WTC11 (cell line): ENCODE measurements at regions not wholly inside any gene's neighbourhood (a gene's known extent, or its start where the extent isn't known, plus 50 kb on each side); places are given as distances from the start of the nearest gene placed in this dataset.

Experiments
- ATAC-seq: fragments of 200-7000 bp; cut with Tn5 transposase; 2 replicates; pipeline ENCODE4 v1.10.0; 2021; ENCODE audit warnings: mild to moderate bottlenecking, moderate library complexity
- CTCF ChIA-PET: fragments of 300-600 bp; sonication (Branson Sonifier 250); formaldehyde crosslinking; loops from one replicate; lab custom pipeline; 2021; ENCODE audit warnings: antibody characterized with exemption; lab: Charles Lee
- POLR2A ChIA-PET: fragments of 350-600 bp; sonication (Branson Sonifier 250); formaldehyde crosslinking; loops from one replicate; lab custom pipeline; 2021; ENCODE audit warnings: antibody characterized with exemption; lab: Charles Lee
- DNase-seq: peaks from one replicate; pipeline ENCODE4 v3.0.0; 2021; ENCODE audit warnings: low spot score
- H3K27ac Mint-ChIP-seq: 2 replicates; pipeline ENCODE4 v1.8.0; 2021; ENCODE audit warnings: mixed read lengths
- H3K27me3 Mint-ChIP-seq: 2 replicates; pipeline ENCODE4 v1.8.0; 2021; ENCODE audit warnings: low read depth, mild to moderate bottlenecking, moderate library complexity, mixed read lengths
- H3K36me3 Mint-ChIP-seq: 2 replicates; pipeline ENCODE4 v1.8.0; 2021; ENCODE audit warnings: mixed read lengths
- H3K4me1 Mint-ChIP-seq: 2 replicates; pipeline ENCODE4 v1.8.0; 2022; ENCODE audit warnings: mixed read lengths
- H3K4me3 Mint-ChIP-seq: 2 replicates; pipeline ENCODE4 v1.8.0; 2021; ENCODE audit warnings: mild to moderate bottlenecking, moderate library complexity, mixed read lengths
- H3K9me3 Mint-ChIP-seq: 2 replicates; pipeline ENCODE4 v1.8.0; 2021; ENCODE audit warnings: mixed read lengths
- ATF6 ChIP-seq: sonication (generic); formaldehyde crosslinking; IDR thresholded peaks from 2 replicates; pipeline ENCODE4 v1.8.1; 2023; ENCODE audit warnings: mild to moderate bottlenecking, missing genetic modification reagents
- E2F4 ChIP-seq: sonication (generic); formaldehyde crosslinking; IDR thresholded peaks from 2 replicates; pipeline ENCODE4 v1.8.1; 2022; ENCODE audit warnings: low read depth, mild to moderate bottlenecking, moderate library complexity, missing genetic modification reagents, borderline replicate concordance
- ELF4 ChIP-seq: sonication (generic); formaldehyde crosslinking; IDR thresholded peaks from 2 replicates; pipeline ENCODE4 v1.8.1; 2022; ENCODE audit warnings: low read depth, mild to moderate bottlenecking, moderate library complexity, missing genetic modification reagents
- FOXJ3 ChIP-seq: sonication (generic); formaldehyde crosslinking; IDR thresholded peaks from 2 replicates; pipeline ENCODE4 v1.9.0; 2021; ENCODE audit warnings: missing genetic modification reagents, mild to moderate bottlenecking, borderline replicate concordance
- GTF2I ChIP-seq: fragments of 250-450 bp; sonication (Bioruptor Pico); conservative IDR thresholded peaks from 2 replicates; pipeline ENCODE4 v1.4.0; 2021; ENCODE audit warnings: mild to moderate bottlenecking
- IRF2 ChIP-seq: sonication (generic); formaldehyde crosslinking; IDR thresholded peaks from 2 replicates; pipeline ENCODE4 v1.8.0; 2022; ENCODE audit warnings: low read depth, missing genetic modification reagents, borderline replicate concordance
- KAT7 ChIP-seq: sonication (generic); formaldehyde crosslinking; IDR thresholded peaks from 2 replicates; pipeline ENCODE4 v1.8.1; 2023; ENCODE audit warnings: missing genetic modification reagents, mild to moderate bottlenecking, borderline replicate concordance
- PRRX2 ChIP-seq: fragments of 250-450 bp; sonication (Bioruptor Pico); IDR thresholded peaks from 2 replicates; pipeline ENCODE4 v1.8.0; 2021; ENCODE audit warnings: mild to moderate bottlenecking
- TEAD4 ChIP-seq: sonication (generic); formaldehyde crosslinking; IDR thresholded peaks from 2 replicates; pipeline ENCODE4 v1.8.0; 2022; ENCODE audit warnings: mild to moderate bottlenecking, missing genetic modification reagents
- ZBTB43 ChIP-seq: sonication (generic); formaldehyde crosslinking; IDR thresholded peaks from 2 replicates; pipeline ENCODE4 v1.8.1; 2023; ENCODE audit warnings: mild to moderate bottlenecking, missing genetic modification reagents
- ZNF317 ChIP-seq: sonication (generic); formaldehyde crosslinking; IDR thresholded peaks from 2 replicates; pipeline ENCODE4 v1.8.1; 2023; ENCODE audit warnings: low read depth, mild to moderate bottlenecking, moderate library complexity, missing genetic modification reagents, borderline replicate concordance
- ZNF416 ChIP-seq: fragments of 250-450 bp; sonication (Bioruptor Pico); IDR thresholded peaks from 2 replicates; pipeline ENCODE4 v1.9.0; 2021; ENCODE audit warnings: mild to moderate bottlenecking, inconsistent platforms
- ZNF425 ChIP-seq: fragments of 250-450 bp; sonication (Bioruptor Pico); conservative IDR thresholded peaks from 2 replicates; pipeline ENCODE4 v1.9.0; 2021; ENCODE audit warnings: mild to moderate bottlenecking
- TF ChIP-seq, protein P1 (sequence below): sonication (generic); formaldehyde crosslinking; IDR thresholded peaks from 2 replicates; pipeline ENCODE4 v1.8.1; 2022; ENCODE audit warnings: low read depth, missing genetic modification reagents, borderline replicate concordance
- TF ChIP-seq, protein P2 (sequence below): fragments of 250-450 bp; sonication (Bioruptor Pico); IDR thresholded peaks from 2 replicates; pipeline ENCODE4 v1.9.0; 2021; ENCODE audit warnings: mild to moderate bottlenecking
- TF ChIP-seq, protein P3 (sequence below): sonication (generic); formaldehyde crosslinking; IDR thresholded peaks from 2 replicates; pipeline ENCODE4 v1.8.0; 2023; ENCODE audit warnings: missing genetic modification reagents, mild to moderate bottlenecking, borderline replicate concordance

DNA sequence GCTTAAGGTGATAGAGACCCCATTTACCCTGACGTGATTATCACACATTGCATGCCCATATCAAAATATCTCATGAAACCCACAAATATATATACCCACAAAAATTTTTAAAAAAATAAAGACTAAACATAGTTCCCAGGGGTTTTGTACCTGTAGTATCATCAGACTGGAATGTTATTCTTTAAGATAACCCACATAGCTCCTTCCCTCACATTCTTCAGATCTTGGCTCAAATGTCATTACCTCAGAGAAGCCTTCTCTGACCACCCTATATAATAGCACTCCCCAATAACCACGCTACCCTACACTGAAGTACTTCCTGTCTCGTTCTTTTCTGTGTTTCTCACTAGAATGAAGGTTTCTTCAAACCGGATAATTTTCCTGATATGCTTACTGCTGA lies 138.3 kb upstream of the SNX7 start (continued):
- TF ChIP-seq E2F4 (CRISPR knock-in tag) (no peak), ZNF425 (CRISPR knock-in tag) (no peak), PRRX2 (CRISPR knock-in tag) (no peak), FOXJ3 (CRISPR knock-in tag) (no peak), TEAD4 (CRISPR knock-in tag) (no peak), ZNF416 (no peak), ZNF317 (CRISPR knock-in tag) (no peak), ELF4 (CRISPR knock-in tag) (no peak), GTF2I (no peak), KAT7 (CRISPR knock-in tag) (no peak), IRF2 (no peak), ATF6 (CRISPR knock-in tag) (no peak)
- TF ChIP-seq, protein P1, sequence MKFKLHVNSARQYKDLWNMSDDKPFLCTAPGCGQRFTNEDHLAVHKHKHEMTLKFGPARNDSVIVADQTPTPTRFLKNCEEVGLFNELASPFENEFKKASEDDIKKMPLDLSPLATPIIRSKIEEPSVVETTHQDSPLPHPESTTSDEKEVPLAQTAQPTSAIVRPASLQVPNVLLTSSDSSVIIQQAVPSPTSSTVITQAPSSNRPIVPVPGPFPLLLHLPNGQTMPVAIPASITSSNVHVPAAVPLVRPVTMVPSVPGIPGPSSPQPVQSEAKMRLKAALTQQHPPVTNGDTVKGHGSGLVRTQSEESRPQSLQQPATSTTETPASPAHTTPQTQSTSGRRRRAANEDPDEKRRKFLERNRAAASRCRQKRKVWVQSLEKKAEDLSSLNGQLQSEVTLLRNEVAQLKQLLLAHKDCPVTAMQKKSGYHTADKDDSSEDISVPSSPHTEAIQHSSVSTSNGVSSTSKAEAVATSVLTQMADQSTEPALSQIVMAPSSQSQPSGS (CRISPR knock-in tag), result no peak
- TF ChIP-seq, protein P2, sequence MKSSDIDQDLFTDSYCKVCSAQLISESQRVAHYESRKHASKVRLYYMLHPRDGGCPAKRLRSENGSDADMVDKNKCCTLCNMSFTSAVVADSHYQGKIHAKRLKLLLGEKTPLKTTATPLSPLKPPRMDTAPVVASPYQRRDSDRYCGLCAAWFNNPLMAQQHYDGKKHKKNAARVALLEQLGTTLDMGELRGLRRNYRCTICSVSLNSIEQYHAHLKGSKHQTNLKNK (CRISPR knock-in tag), result no peak
- TF ChIP-seq, protein P3, sequence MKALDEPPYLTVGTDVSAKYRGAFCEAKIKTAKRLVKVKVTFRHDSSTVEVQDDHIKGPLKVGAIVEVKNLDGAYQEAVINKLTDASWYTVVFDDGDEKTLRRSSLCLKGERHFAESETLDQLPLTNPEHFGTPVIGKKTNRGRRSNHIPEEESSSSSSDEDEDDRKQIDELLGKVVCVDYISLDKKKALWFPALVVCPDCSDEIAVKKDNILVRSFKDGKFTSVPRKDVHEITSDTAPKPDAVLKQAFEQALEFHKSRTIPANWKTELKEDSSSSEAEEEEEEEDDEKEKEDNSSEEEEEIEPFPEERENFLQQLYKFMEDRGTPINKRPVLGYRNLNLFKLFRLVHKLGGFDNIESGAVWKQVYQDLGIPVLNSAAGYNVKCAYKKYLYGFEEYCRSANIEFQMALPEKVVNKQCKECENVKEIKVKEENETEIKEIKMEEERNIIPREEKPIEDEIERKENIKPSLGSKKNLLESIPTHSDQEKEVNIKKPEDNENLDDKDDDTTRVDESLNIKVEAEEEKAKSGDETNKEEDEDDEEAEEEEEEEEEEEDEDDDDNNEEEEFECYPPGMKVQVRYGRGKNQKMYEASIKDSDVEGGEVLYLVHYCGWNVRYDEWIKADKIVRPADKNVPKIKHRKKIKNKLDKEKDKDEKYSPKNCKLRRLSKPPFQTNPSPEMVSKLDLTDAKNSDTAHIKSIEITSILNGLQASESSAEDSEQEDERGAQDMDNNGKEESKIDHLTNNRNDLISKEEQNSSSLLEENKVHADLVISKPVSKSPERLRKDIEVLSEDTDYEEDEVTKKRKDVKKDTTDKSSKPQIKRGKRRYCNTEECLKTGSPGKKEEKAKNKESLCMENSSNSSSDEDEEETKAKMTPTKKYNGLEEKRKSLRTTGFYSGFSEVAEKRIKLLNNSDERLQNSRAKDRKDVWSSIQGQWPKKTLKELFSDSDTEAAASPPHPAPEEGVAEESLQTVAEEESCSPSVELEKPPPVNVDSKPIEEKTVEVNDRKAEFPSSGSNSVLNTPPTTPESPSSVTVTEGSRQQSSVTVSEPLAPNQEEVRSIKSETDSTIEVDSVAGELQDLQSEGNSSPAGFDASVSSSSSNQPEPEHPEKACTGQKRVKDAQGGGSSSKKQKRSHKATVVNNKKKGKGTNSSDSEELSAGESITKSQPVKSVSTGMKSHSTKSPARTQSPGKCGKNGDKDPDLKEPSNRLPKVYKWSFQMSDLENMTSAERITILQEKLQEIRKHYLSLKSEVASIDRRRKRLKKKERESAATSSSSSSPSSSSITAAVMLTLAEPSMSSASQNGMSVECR (CRISPR knock-in tag), result no peak

GRCh38 chr1:98516306-98516705 lies 145.2 kb upstream of the SNX7 start:
- DNase-seq (no peak), ATAC-seq (peak; percentile 75)
- Mint-ChIP-seq H3K4me1 (peaks cover 6% of the 10 kb centered on the region), H3K9me3 (peaks cover 47% of the 10 kb centered on the region), H3K27me3 (no peaks in the 10 kb centered on the region; the same call in 1 of the 2 replicates), H3K27ac (no peak overlapping the region), H3K36me3 (peaks cover 15% of the 10 kb centered on the region), H3K4me3 (no peak overlapping the region)
- ChIA-PET CTCF (no interaction called here), POLR2A (no interaction called here)
- no peak for TF ChIP-seq ZNF317 (CRISPR knock-in tag)
- TF ChIP-seq ZBTB43 (CRISPR knock-in tag), result no peak
